ENCODE measurements at regions not wholly inside any gene's neighbourhood (a gene's known extent, or its start where the extent isn't known, plus 50 kb on each side); places are given as distances from the start of the nearest gene placed in this dataset.
A peak's percentile ranks its signal among the peaks of the same experiment; 100 is the strongest.

- no peak overlapping the region for H3K9ac ChIP-seq (ENCODE audit: low read length)
- no peaks in the 10 kb centered on the region for H3K36me3 ChIP-seq (ENCODE audit: control insufficient read depth in 1 of 2, insufficient read depth in 2 of 2, low read length in 2 of 2)
- H3K4ac ChIP-seq (ENCODE audit: low read depth, low read length), result no peak overlapping the region
- H4K91ac ChIP-seq (ENCODE audit: low read depth, low read length), result no peak overlapping the region
- H3K4me2 ChIP-seq (ENCODE audit: low read length), result no peak overlapping the region
- no peak overlapping the region for H2BK120ac ChIP-seq (ENCODE audit: insufficient read depth, low read length, poor library complexity)
- DNase-seq, result peak; percentile 19
- no peak overlapping the region for H3K14ac ChIP-seq (ENCODE audit: low read length)
- H2AFZ ChIP-seq (ENCODE audit: insufficient read depth, low read length, poor library complexity), result no peak overlapping the region
- no peak overlapping the region for H4K12ac ChIP-seq (ENCODE audit: low read depth, low read length)
- no peaks in the 10 kb centered on the region for H3K27me3 ChIP-seq (ENCODE audit: insufficient read depth, low read length)
- H3K79me1 ChIP-seq (ENCODE audit: low read length), result no peaks in the 10 kb centered on the region
- no peak overlapping the region for H3K18ac ChIP-seq (ENCODE audit: low read length)
- peaks cover 3% of the 10 kb centered on the region in 2 experiments for H3K4me1 ChIP-seq (ENCODE audit: control insufficient read depth in 1 of 2, insufficient read depth in 2 of 2, low read length in 2 of 2)
- H3K23ac ChIP-seq (ENCODE audit: low read length), result no peak overlapping the region
- no peaks in the 10 kb centered on the region for H3K9me3 ChIP-seq (ENCODE audit: insufficient read depth, low read depth, low read length)
- H2BK12ac ChIP-seq (ENCODE audit: low read length), result no peak overlapping the region
- no peak overlapping the region for H3K27ac ChIP-seq (ENCODE audit: low read depth, low read length)
- no peak overlapping the region for H2AK5ac ChIP-seq (ENCODE audit: low read length)
- no peak overlapping the region for H3K4me3 ChIP-seq (ENCODE audit: low read depth, low read length)
- no peak overlapping the region for H2BK5ac ChIP-seq (ENCODE audit: low read depth, low read length, poor library complexity)
- H3K79me2 ChIP-seq (ENCODE audit: control insufficient read depth, insufficient read depth, low read length, poor library complexity), result no peaks in the 10 kb centered on the region
- no CpG with 5 or more reads among the region's 23 CpGs for WGBS (ENCODE audit: extremely low coverage, insufficient coverage, insufficient read length)
- no peak overlapping the region for H4K8ac ChIP-seq (ENCODE audit: low read depth, low read length)
Measured at GRCh38 chr2:8488001-8488738, 193.7 kb upstream of the ID2 start.

- Histone ChIP-seq H3K79me1 (ENCODE audit: low read length) (no peaks in the 10 kb centered on the region), H4K8ac (ENCODE audit: low read depth, low read length) (no peak overlapping the region), H3K9me3 (ENCODE audit: insufficient read depth, low read depth, low read length) (no peaks in the 10 kb centered on the region), H3K36me3 (ENCODE audit: control insufficient read depth in 1 of 2, insufficient read depth in 2 of 2, low read length in 2 of 2) (no peaks in the 10 kb centered on the region), H3K4me1 (ENCODE audit: control insufficient read depth in 1 of 2, insufficient read depth in 2 of 2, low read length in 2 of 2) (peaks cover 3% of the 10 kb centered on the region in 2 experiments), H3K9ac (ENCODE audit: low read length) (no peak overlapping the region), H2AK5ac (ENCODE audit: low read length) (no peak overlapping the region), H3K18ac (ENCODE audit: low read length) (no peak overlapping the region), H3K23ac (ENCODE audit: low read length) (no peak overlapping the region), H3K14ac (ENCODE audit: low read length) (no peak overlapping the region), H3K27me3 (ENCODE audit: insufficient read depth, low read length) (no peaks in the 10 kb centered on the region), H3K4me3 (ENCODE audit: low read depth, low read length) (no peak overlapping the region), H3K27ac (ENCODE audit: low read depth, low read length) (no peak overlapping the region), H4K12ac (ENCODE audit: low read depth, low read length) (no peak overlapping the region), H4K91ac (ENCODE audit: low read depth, low read length) (no peak overlapping the region), H3K79me2 (ENCODE audit: control insufficient read depth, insufficient read depth, low read length, poor library complexity) (no peaks in the 10 kb centered on the region), H2BK12ac (ENCODE audit: low read length) (no peak overlapping the region), H3K4me2 (ENCODE audit: low read length) (no peak overlapping the region), H2AFZ (ENCODE audit: insufficient read depth, low read length, poor library complexity) (no peak overlapping the region), H2BK5ac (ENCODE audit: low read depth, low read length, poor library complexity) (no peak overlapping the region), H2BK120ac (ENCODE audit: insufficient read depth, low read length, poor library complexity) (no peak overlapping the region), H3K4ac (ENCODE audit: low read depth, low read length) (no peak overlapping the region)
- DNase-seq, result no peak
- WGBS (ENCODE audit: extremely low coverage, insufficient coverage, insufficient read length), result no CpG with 5 or more reads among the region's 7 CpGs
Measured at GRCh38 chr2:8489221-8489620, 192.6 kb upstream of the ID2 start.

- H3K14ac ChIP-seq (ENCODE audit: low read length), result no peak overlapping the region
- H3K18ac ChIP-seq (ENCODE audit: low read length), result no peak overlapping the region
- H2BK12ac ChIP-seq (ENCODE audit: low read length), result no peak overlapping the region
- no peak for DNase-seq
- no peak overlapping the region for H3K9ac ChIP-seq (ENCODE audit: low read length)
- no peak overlapping the region for H3K4me3 ChIP-seq (ENCODE audit: low read depth, low read length)
- no peak overlapping the region for H2AFZ ChIP-seq (ENCODE audit: insufficient read depth, low read length, poor library complexity)
- H3K27ac ChIP-seq (ENCODE audit: low read depth, low read length), result no peak overlapping the region
- H4K8ac ChIP-seq (ENCODE audit: low read depth, low read length), result no peak overlapping the region
- H3K4me2 ChIP-seq (ENCODE audit: low read length), result no peak overlapping the region
- no peaks in the 10 kb centered on the region for H3K9me3 ChIP-seq (ENCODE audit: insufficient read depth, low read depth, low read length)
- H2AK5ac ChIP-seq (ENCODE audit: low read length), result no peak overlapping the region
- H3K79me2 ChIP-seq (ENCODE audit: control insufficient read depth, insufficient read depth, low read length, poor library complexity), result no peaks in the 10 kb centered on the region
- no peaks in the 10 kb centered on the region for H3K36me3 ChIP-seq (ENCODE audit: control insufficient read depth in 1 of 2, insufficient read depth in 2 of 2, low read length in 2 of 2)
- H3K27me3 ChIP-seq (ENCODE audit: insufficient read depth, low read length), result no peaks in the 10 kb centered on the region
- no peak overlapping the region for H4K91ac ChIP-seq (ENCODE audit: low read depth, low read length)
- H2BK120ac ChIP-seq (ENCODE audit: insufficient read depth, low read length, poor library complexity), result no peak overlapping the region
- no CpG with 5 or more reads among the region's 8 CpGs for WGBS (ENCODE audit: extremely low coverage, insufficient coverage, insufficient read length)
- no peak overlapping the region for H4K12ac ChIP-seq (ENCODE audit: low read depth, low read length)
- H3K4me1 ChIP-seq (ENCODE audit: control insufficient read depth in 1 of 2, insufficient read depth in 2 of 2, low read length in 2 of 2), result peaks cover 3% of the 10 kb centered on the region in 2 experiments
- H3K23ac ChIP-seq (ENCODE audit: low read length), result no peak overlapping the region
- no peaks in the 10 kb centered on the region for H3K79me1 ChIP-seq (ENCODE audit: low read length)
- no peak overlapping the region for H2BK5ac ChIP-seq (ENCODE audit: low read depth, low read length, poor library complexity)
- no peak overlapping the region for H3K4ac ChIP-seq (ENCODE audit: low read depth, low read length)
Measured at GRCh38 chr2:8489751-8490150, 192.1 kb upstream of the ID2 start.

GRCh38 chr2:8490166-8490721 is 191.6 kb upstream of the ID2 start:
- Histone ChIP-seq H4K8ac (ENCODE audit: low read depth, low read length) (no peak overlapping the region), H4K91ac (ENCODE audit: low read depth, low read length) (no peak overlapping the region), H2BK120ac (ENCODE audit: insufficient read depth, low read length, poor library complexity) (no peak overlapping the region), H4K12ac (ENCODE audit: low read depth, low read length) (no peak overlapping the region), H3K18ac (ENCODE audit: low read length) (no peak overlapping the region), H2AFZ (ENCODE audit: insufficient read depth, low read length, poor library complexity) (no peak overlapping the region), H3K14ac (ENCODE audit: low read length) (no peak overlapping the region), H3K23ac (ENCODE audit: low read length) (no peak overlapping the region), H3K4me1 (ENCODE audit: control insufficient read depth in 1 of 2, insufficient read depth in 2 of 2, low read length in 2 of 2) (peaks cover 3% of the 10 kb centered on the region in 2 experiments), H3K4me3 (ENCODE audit: low read depth, low read length) (no peak overlapping the region), H2BK5ac (ENCODE audit: low read depth, low read length, poor library complexity) (no peak overlapping the region), H3K9me3 (ENCODE audit: insufficient read depth, low read depth, low read length) (no peaks in the 10 kb centered on the region), H3K27me3 (ENCODE audit: insufficient read depth, low read length) (no peaks in the 10 kb centered on the region), H3K36me3 (ENCODE audit: control insufficient read depth in 1 of 2, insufficient read depth in 2 of 2, low read length in 2 of 2) (no peaks in the 10 kb centered on the region), H3K4ac (ENCODE audit: low read depth, low read length) (no peak overlapping the region), H3K4me2 (ENCODE audit: low read length) (no peak overlapping the region), H2BK12ac (ENCODE audit: low read length) (no peak overlapping the region), H3K9ac (ENCODE audit: low read length) (no peak overlapping the region), H3K27ac (ENCODE audit: low read depth, low read length) (no peak overlapping the region), H2AK5ac (ENCODE audit: low read length) (no peak overlapping the region), H3K79me1 (ENCODE audit: low read length) (no peaks in the 10 kb centered on the region), H3K79me2 (ENCODE audit: control insufficient read depth, insufficient read depth, low read length, poor library complexity) (no peaks in the 10 kb centered on the region)
- no CpG with 5 or more reads among the region's 2 CpGs for WGBS (ENCODE audit: extremely low coverage, insufficient coverage, insufficient read length)
- no peak for DNase-seq

Measured in trophoblast cell (in vitro differentiated cells and primary cell).